ENCODE measurements at regions not wholly inside any gene's neighbourhood (a gene's known extent, or its start where the extent isn't known, plus 50 kb on each side); places are given as distances from the start of the nearest gene placed in this dataset.

- ATAC-seq (ENCODE audit: low read depth) = peak; percentile 59
- no peak overlapping the region for H2AFZ ChIP-seq (replicated peaks; ENCODE audit: low read length, poor library complexity)
Measured at GRCh38 chr11:127919206-127920000, 668.0 kb downstream of the ETS1 start.

More at GRCh38 chr11:127919206-127920000, 668.0 kb downstream of the ETS1 start:
- Histone ChIP-seq H3K23ac (ENCODE audit: low read depth, low read length) (no peak overlapping the region), H3K4ac (ENCODE audit: low read depth, low read length) (0 out of 2 replicates have a peak overlapping the region, but pooled peaks have one; percentile 43), H3K27me3 (ENCODE audit: control insufficient read depth, insufficient read depth, low read length) (no peaks in the 10 kb centered on the region), H4K5ac (ENCODE audit: low read depth, low read length) (no peak overlapping the region; the same call in 1 of the 2 replicates), H2BK120ac (ENCODE audit: low read depth, low read length) (peak overlapping the region; percentile 57; the same call in 1 of the 2 replicates), H3K4me3 (ENCODE audit: insufficient read depth, low read depth, low read length) (no peak overlapping the region), H2BK5ac (ENCODE audit: low read depth, low read length, poor library complexity, severe bottlenecking) (peak overlapping the region; percentile 78), H3K36me3 (ENCODE audit: control insufficient read depth, insufficient read depth, low read length) (no peaks in the 10 kb centered on the region), H3K9me3 (ENCODE audit: control insufficient read depth, insufficient read depth, low read length) (peaks cover 4% of the 10 kb centered on the region; the same call in 1 of the 2 replicates), H3K4me2 (ENCODE audit: low read depth, low read length) (no peak overlapping the region), H3K9me1 (ENCODE audit: insufficient read depth, low read length) (no peaks in the 10 kb centered on the region), H3K14ac (replicated peaks; ENCODE audit: low read depth, low read length) (no peak overlapping the region), H3K56ac (ENCODE audit: extremely low read depth, insufficient read depth, low read length) (no peak overlapping the region; the same call in 1 of the 2 replicates), H2BK20ac (ENCODE audit: low read depth, low read length) (no peak overlapping the region), H4K20me1 (ENCODE audit: insufficient read depth, low read length) (no peaks in the 10 kb centered on the region), H3K79me1 (ENCODE audit: low read depth in 1 of 2, low read length in 2 of 2) (no peaks in the 10 kb centered on the region), H4K8ac (ENCODE audit: low read depth in 2 of 2, low read length in 2 of 2) (peak overlapping the region in 1 of 2 experiments; percentile 58; a peak in 1 of 4 replicates), H3K27ac (ENCODE audit: insufficient read depth, low read length) (no peak overlapping the region; the same call in 1 of the 2 replicates), H2AK5ac (ENCODE audit: low read depth, low read length) (no peak overlapping the region), H2BK15ac (ENCODE audit: low read depth, low read length) (no peak overlapping the region), H2AK9ac (replicated peaks; ENCODE audit: low read depth, low read length, poor library complexity) (no peak overlapping the region), H3K18ac (ENCODE audit: low read depth, low read length) (no peak overlapping the region; the same call in 1 of the 2 replicates), H3K9ac (ENCODE audit: low read depth, low read length) (no peak overlapping the region), H4K91ac (ENCODE audit: insufficient read depth, low read depth, low read length) (no peak overlapping the region), H3K4me1 (ENCODE audit: control insufficient read depth, insufficient read depth, low read length) (no peaks in the 10 kb centered on the region)
- dilution Hi-C loops (cut with HindIII; ENCODE audit: low sequenced_read_pairs, unreplicated experiment) = no loop called here
- WGBS, 2 experiments (ENCODE audit: extremely low coverage in 2 of 2, insufficient read length in 1 of 2) = no CpG with 5 or more reads among the region's 2 CpGs
- POLR2A ChIA-PET (ENCODE audit: unreplicated experiment) = no interaction called here
- intact Hi-C loops (cut with micrococcal nuclease) = no loop called here
- in situ Hi-C loops (cut with MboI; ENCODE audit: low sequenced_read_pairs) = no loop called here
- no TSS peak for BruUV-seq (replicated peaks)
- peak; percentile 87 for DNase-seq
- TF ChIP-seq CTCF (conservative IDR thresholded peaks at IDR 0.05; ENCODE audit: low read depth, low read length) = no peak
- no peak for TF ChIP-seq CHD1 (IDR thresholded peaks at IDR 0.05; ENCODE audit: low read depth, low read length)
- peak; percentile 64 for TF ChIP-seq FOS (IDR thresholded peaks at IDR 0.05; ENCODE audit: low read depth, low read length)
- CTCF ChIA-PET = no interaction called here
